Loucy (cell line): ENCODE measurements at regions not wholly inside any gene's neighbourhood (a gene's known extent, or its start where the extent isn't known, plus 50 kb on each side); places are given as distances from the start of the nearest gene placed in this dataset.

Experiments used
- H2AFZ ChIP-seq: fragments of 200-600 bp; sonication (generic); 2 replicates; pipeline ENCODE4 v1.6.0; 2016; ENCODE audit warnings: antibody characterized with exemption, mild to moderate bottlenecking, low read length, moderate library complexity
- H3F3A ChIP-seq: fragments of 200-600 bp; 2 replicates; pipeline ENCODE4 v1.6.0; 2016; ENCODE audit warnings: antibody characterized with exemption, low read depth, mild to moderate bottlenecking
- H3K27me3 ChIP-seq: fragments of 200-600 bp; sonication (generic); 2 replicates; pipeline ENCODE4 v1.6.1; 2014; ENCODE audit warnings: low read length, mild to moderate bottlenecking; ENCODE audit not compliant: insufficient read depth, poor library complexity, severe bottlenecking
- H3K36me3 ChIP-seq: fragments of 200-600 bp; sonication (generic); 2 replicates; pipeline ENCODE4 v1.6.1; 2016; ENCODE audit warnings: low read length; ENCODE audit not compliant: insufficient read depth
- H3K4me1 ChIP-seq: fragments of 200-600 bp; sonication (generic); 2 replicates; pipeline ENCODE4 v1.5.1; 2014; ENCODE audit warnings: low read length, mild to moderate bottlenecking; ENCODE audit not compliant: insufficient read depth, poor library complexity, severe bottlenecking
- H3K4me2 ChIP-seq: fragments of 200-600 bp; sonication (generic); 2 replicates; pipeline ENCODE4 v1.6.0; 2014; ENCODE audit warnings: antibody characterized with exemption, low read length, low read depth, mild to moderate bottlenecking; ENCODE audit not compliant: poor library complexity, severe bottlenecking
- H3K4me3 ChIP-seq: fragments of 200-600 bp; sonication (generic); 2 replicates; pipeline ENCODE4 v1.5.1; 2014; ENCODE audit warnings: low read length, mild to moderate bottlenecking, mixed read lengths; ENCODE audit not compliant: poor library complexity, severe bottlenecking
- H3K79me2 ChIP-seq: fragments of 200-600 bp; sonication (generic); 2 replicates; pipeline ENCODE4 v1.6.1; 2014; ENCODE audit warnings: low read length; ENCODE audit not compliant: insufficient read depth
- H3K9ac ChIP-seq: fragments of 200-600 bp; sonication (generic); 2 replicates; pipeline ENCODE4 v1.6.0; 2014; ENCODE audit warnings: mild to moderate bottlenecking, low read depth, low read length, moderate library complexity; ENCODE audit not compliant: poor library complexity, severe bottlenecking
- H3K9me2 ChIP-seq: fragments of 200-600 bp; sonication (generic); replicated peaks from 2 replicates; pipeline ENCODE4 v1.6.1; 2016; ENCODE audit warnings: low read depth, low read length, mixed read lengths
- H3K9me3 ChIP-seq: fragments of 200-600 bp; sonication (generic); 2 replicates; pipeline ENCODE4 v1.6.1; 2014; ENCODE audit warnings: mild to moderate bottlenecking, antibody characterized with exemption, low read length, low read depth; ENCODE audit not compliant: insufficient read depth
- H4K20me1 ChIP-seq: fragments of 200-600 bp; sonication (generic); 2 replicates; pipeline ENCODE4 v1.6.0; 2014; ENCODE audit warnings: antibody characterized with exemption, low read length, mild to moderate bottlenecking; ENCODE audit not compliant: insufficient read depth, poor library complexity, severe bottlenecking
- EZH2phosphoT487 ChIP-seq: fragments of 200-600 bp; IDR thresholded peaks from 2 replicates; pipeline ENCODE4 v1.6.1; 2018; ENCODE audit warnings: antibody characterized with exemption, mild to moderate bottlenecking, moderate library complexity, borderline replicate concordance
- TF ChIP-seq, protein P1 (sequence below): fragments of 200-600 bp; sonication (generic); conservative IDR thresholded peaks from 2 replicates; pipeline ENCODE4 v1.5.1; 2014; ENCODE audit warnings: mild to moderate bottlenecking, antibody characterized with exemption, low read length

DNA sequence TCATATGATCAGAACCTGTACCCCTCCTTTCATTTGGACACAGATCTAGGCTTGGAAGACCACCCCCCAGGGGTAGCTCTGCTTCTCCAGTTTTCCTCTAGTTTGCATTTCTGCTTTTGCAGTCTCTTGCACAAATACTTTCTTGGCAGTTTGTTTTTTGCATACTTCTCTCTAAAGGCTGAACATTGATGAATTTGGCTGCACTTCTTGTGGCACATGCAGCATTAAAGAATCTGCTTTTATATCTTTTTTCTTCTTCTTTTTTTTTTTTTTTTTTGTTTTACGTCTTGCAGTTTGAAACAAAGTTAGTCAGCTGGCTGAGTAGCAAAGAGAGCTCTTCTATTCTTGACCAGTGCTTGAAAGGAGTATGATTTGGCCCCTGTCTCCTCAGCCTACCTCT, 273.0 kb downstream of the GLUD2 start:
- H3F3A ChIP-seq: no peaks in the 10 kb centered on the region
- no peak overlapping the region for H3K4me3 ChIP-seq
- no peak overlapping the region for H2AFZ ChIP-seq
- H3K79me2 ChIP-seq: no peaks in the 10 kb centered on the region
- no peaks in the 10 kb centered on the region for H3K36me3 ChIP-seq
- TF ChIP-seq EZH2phosphoT487: no peak
- TF ChIP-seq, protein P1, sequence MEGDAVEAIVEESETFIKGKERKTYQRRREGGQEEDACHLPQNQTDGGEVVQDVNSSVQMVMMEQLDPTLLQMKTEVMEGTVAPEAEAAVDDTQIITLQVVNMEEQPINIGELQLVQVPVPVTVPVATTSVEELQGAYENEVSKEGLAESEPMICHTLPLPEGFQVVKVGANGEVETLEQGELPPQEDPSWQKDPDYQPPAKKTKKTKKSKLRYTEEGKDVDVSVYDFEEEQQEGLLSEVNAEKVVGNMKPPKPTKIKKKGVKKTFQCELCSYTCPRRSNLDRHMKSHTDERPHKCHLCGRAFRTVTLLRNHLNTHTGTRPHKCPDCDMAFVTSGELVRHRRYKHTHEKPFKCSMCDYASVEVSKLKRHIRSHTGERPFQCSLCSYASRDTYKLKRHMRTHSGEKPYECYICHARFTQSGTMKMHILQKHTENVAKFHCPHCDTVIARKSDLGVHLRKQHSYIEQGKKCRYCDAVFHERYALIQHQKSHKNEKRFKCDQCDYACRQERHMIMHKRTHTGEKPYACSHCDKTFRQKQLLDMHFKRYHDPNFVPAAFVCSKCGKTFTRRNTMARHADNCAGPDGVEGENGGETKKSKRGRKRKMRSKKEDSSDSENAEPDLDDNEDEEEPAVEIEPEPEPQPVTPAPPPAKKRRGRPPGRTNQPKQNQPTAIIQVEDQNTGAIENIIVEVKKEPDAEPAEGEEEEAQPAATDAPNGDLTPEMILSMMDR: no peak
- no peaks in the 10 kb centered on the region for H4K20me1 ChIP-seq
- no peak overlapping the region for H3K9ac ChIP-seq
- no peak overlapping the region for H3K4me2 ChIP-seq
- no peaks in the 10 kb centered on the region for H3K9me3 ChIP-seq
- H3K27me3 ChIP-seq: no peaks in the 10 kb centered on the region
- H3K9me2 ChIP-seq: no peaks in the 10 kb centered on the region
- no peaks in the 10 kb centered on the region for H3K4me1 ChIP-seq

DNA sequence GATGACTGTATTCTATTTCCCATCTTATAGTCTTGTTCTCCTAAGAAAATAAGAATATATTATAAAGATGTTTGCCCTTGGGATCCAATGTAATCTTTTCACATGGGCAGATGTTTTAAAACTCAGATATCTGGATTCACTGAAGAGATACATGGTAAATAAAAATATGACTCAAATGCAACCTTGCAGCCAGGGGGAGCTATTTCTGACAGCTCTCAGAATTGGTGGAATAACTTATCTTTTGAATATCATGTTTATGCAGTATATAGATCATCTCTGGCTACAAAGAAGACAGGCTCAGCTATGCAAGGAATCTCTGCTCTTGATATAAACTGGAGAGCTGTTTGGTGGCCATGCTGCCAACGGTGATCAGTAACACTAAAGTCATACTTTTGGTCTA, 274.7 kb downstream of the GLUD2 start:
- Histone ChIP-seq H3K4me2 (no peak overlapping the region), H4K20me1 (no peaks in the 10 kb centered on the region), H3K4me1 (no peaks in the 10 kb centered on the region)

DNA sequence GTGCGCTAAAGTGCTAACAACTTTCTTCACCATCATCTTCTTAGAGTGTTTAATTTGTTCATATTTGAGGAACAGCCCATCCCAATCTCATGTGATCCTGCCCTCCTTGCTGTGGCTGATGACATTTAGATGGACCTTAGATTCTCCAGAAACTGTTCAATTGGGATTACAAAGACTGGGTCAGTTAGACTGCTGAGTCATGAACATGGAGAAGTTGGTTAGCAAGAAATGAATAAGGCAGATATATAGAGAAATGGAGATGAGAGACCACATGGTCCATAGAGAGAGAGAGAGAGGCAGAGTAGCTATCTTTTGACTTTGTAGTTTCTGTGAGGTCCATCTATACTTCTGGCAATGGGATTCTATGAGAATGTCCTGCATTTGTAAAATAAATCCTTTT, 275.9 kb downstream of the GLUD2 start:
- Histone ChIP-seq H3F3A (no peaks in the 10 kb centered on the region), H3K9me3 (no peaks in the 10 kb centered on the region), H2AFZ (no peak overlapping the region), H3K9ac (no peak overlapping the region), H3K27me3 (no peaks in the 10 kb centered on the region), H3K79me2 (no peaks in the 10 kb centered on the region), H3K9me2 (no peaks in the 10 kb centered on the region), H3K36me3 (no peaks in the 10 kb centered on the region), H3K4me2 (no peak overlapping the region), H4K20me1 (no peaks in the 10 kb centered on the region), H3K4me3 (no peak overlapping the region), H3K4me1 (no peaks in the 10 kb centered on the region)
- no peak for TF ChIP-seq EZH2phosphoT487
- TF ChIP-seq, protein P1: no peak

More for the DNA sequence above, 274.7 kb downstream of the GLUD2 start:
- H3K9ac ChIP-seq: no peak overlapping the region
- H3K9me2 ChIP-seq: no peaks in the 10 kb centered on the region
- H3F3A ChIP-seq: no peaks in the 10 kb centered on the region
- no peaks in the 10 kb centered on the region for H3K9me3 ChIP-seq
- no peak overlapping the region for H3K4me3 ChIP-seq
- H3K27me3 ChIP-seq: no peaks in the 10 kb centered on the region
- no peak overlapping the region for H2AFZ ChIP-seq
- H3K79me2 ChIP-seq: no peaks in the 10 kb centered on the region
- no peak for TF ChIP-seq EZH2phosphoT487
- TF ChIP-seq, protein P1: peak; percentile 46
- no peaks in the 10 kb centered on the region for H3K36me3 ChIP-seq
